ENCODE measurements at regions not wholly inside any gene's neighbourhood (a gene's known extent, or its start where the extent isn't known, plus 50 kb on each side); places are given as distances from the start of the nearest gene placed in this dataset.

GRCh38 chr2:75954761-75955160, 244.0 kb upstream of the GCFC2 start:
- Histone ChIP-seq H3K4me1 (ENCODE audit: control insufficient read depth, insufficient read depth, low read length) (no peaks in the 10 kb centered on the region), H3K9me3 (ENCODE audit: control insufficient read depth, insufficient read depth, low read depth, low read length) (no peaks in the 10 kb centered on the region), H3K27ac (ENCODE audit: low read length) (no peak overlapping the region), H3K36me3 (ENCODE audit: control insufficient read depth, insufficient read depth, low read length) (no peaks in the 10 kb centered on the region), H3K4me3 (ENCODE audit: low read depth in 2 of 2, low read length in 2 of 2) (no peak overlapping the region), H3K27me3 (ENCODE audit: control insufficient read depth, insufficient read depth, low read length) (no peaks in the 10 kb centered on the region)
- in situ Hi-C loops (cut with HindIII; ENCODE audit: low pct_unique_long_range_greater_than_20kb, low sequenced_read_pairs): no loop called here
- TF ChIP-seq POLR2AphosphoS5 (IDR thresholded peaks at IDR 0.05; ENCODE audit: low read depth, low read length) (no peak), SIN3A (IDR thresholded peaks at IDR 0.05; ENCODE audit: borderline replicate concordance, insufficient read depth, low read depth, low read length) (no peak), CTCF (IDR thresholded peaks at IDR 0.05) (no peak), REST (IDR thresholded peaks at IDR 0.05; ENCODE audit: insufficient read depth in 1 of 2, low read depth in 2 of 2, low read length in 1 of 2) (no peak), TCF7L2 (IDR thresholded peaks at IDR 0.05; ENCODE audit: low read depth, low read length) (no peak)
- ATAC-seq: no peak
- DNase-seq (ENCODE audit: low read depth, low spot score): no peak
- intact Hi-C loops (cut with micrococcal nuclease; ENCODE audit: unreplicated experiment): no loop called here
- ChIA-PET POLR2A (no interaction called here), CTCF (no interaction called here)
- no TSS peak for BruUV-seq (replicated peaks)

GRCh38 chr2:75952173-75952572, 241.5 kb upstream of the GCFC2 start:
- Histone ChIP-seq H3K36me3 (ENCODE audit: control insufficient read depth, insufficient read depth, low read length) (no peaks in the 10 kb centered on the region), H3K27me3 (ENCODE audit: control insufficient read depth, insufficient read depth, low read length) (no peaks in the 10 kb centered on the region), H3K4me3 (ENCODE audit: low read depth in 2 of 2, low read length in 2 of 2) (no peak overlapping the region), H3K27ac (ENCODE audit: low read length) (no peak overlapping the region), H3K9me3 (ENCODE audit: control insufficient read depth, insufficient read depth, low read depth, low read length) (no peaks in the 10 kb centered on the region), H3K4me1 (ENCODE audit: control insufficient read depth, insufficient read depth, low read length) (no peaks in the 10 kb centered on the region)
- TF ChIP-seq REST (IDR thresholded peaks at IDR 0.05; ENCODE audit: insufficient read depth in 1 of 2, low read depth in 2 of 2, low read length in 1 of 2) (no peak), POLR2AphosphoS5 (IDR thresholded peaks at IDR 0.05; ENCODE audit: low read depth, low read length) (no peak), TCF7L2 (IDR thresholded peaks at IDR 0.05; ENCODE audit: low read depth, low read length) (no peak), CTCF (IDR thresholded peaks at IDR 0.05) (no peak), SIN3A (IDR thresholded peaks at IDR 0.05; ENCODE audit: borderline replicate concordance, insufficient read depth, low read depth, low read length) (no peak)
- DNase-seq (ENCODE audit: low read depth, low spot score) (no peak), ATAC-seq (no peak)
- intact Hi-C loops (cut with micrococcal nuclease; ENCODE audit: unreplicated experiment) (no loop called here), in situ Hi-C loops (cut with HindIII; ENCODE audit: low pct_unique_long_range_greater_than_20kb, low sequenced_read_pairs) (no loop called here)
- ChIA-PET CTCF (no interaction called here), POLR2A (no interaction called here)
- no TSS peak for BruUV-seq (replicated peaks)

Measured in Panc1 (cell line).